ENCODE measurements at regions not wholly inside any gene's neighbourhood (a gene's known extent, or its start where the extent isn't known, plus 50 kb on each side); places are given as distances from the start of the nearest gene placed in this dataset.

GRCh38 chr2:8614646-8615045, 67.2 kb upstream of the ID2 start:
- Histone ChIP-seq H4K5ac (ENCODE audit: insufficient read length, low read depth, low read length) (no peak overlapping the region), H3K4ac (ENCODE audit: low read depth, low read length) (no peak overlapping the region), H3K56ac (ENCODE audit: insufficient read length, low read depth, low read length) (no peak overlapping the region), H3K27ac (ENCODE audit: insufficient read length, low read depth, low read length) (no peak overlapping the region), H2BK15ac (ENCODE audit: low read depth, low read length) (no peak overlapping the region), H3K14ac (ENCODE audit: insufficient read depth, low read length) (no peak overlapping the region), H3K4me1 (ENCODE audit: insufficient read depth, low read length) (no peaks in the 10 kb centered on the region), H4K8ac (replicated peaks; ENCODE audit: insufficient read length, low read depth, low read length) (no peak overlapping the region), H3K9ac (ENCODE audit: extremely low read depth, insufficient read length, low read length) (no peak overlapping the region), H2BK12ac (ENCODE audit: insufficient read length, low read depth, low read length) (no peak overlapping the region), H3K23ac (ENCODE audit: insufficient read length, low read depth, low read length) (no peak overlapping the region), H3K18ac (ENCODE audit: insufficient read length, low read depth, low read length) (no peak overlapping the region), H2BK120ac (ENCODE audit: low read depth, low read length, poor library complexity, severe bottlenecking) (no peak overlapping the region), H3T11ph (ENCODE audit: low read length) (no peak overlapping the region), H2AK5ac (ENCODE audit: insufficient read length, low read length) (no peak overlapping the region), H3K23me2 (ENCODE audit: insufficient read length, low read depth, low read length, poor library complexity, severe bottlenecking) (no peaks in the 10 kb centered on the region), H3K27me3 (ENCODE audit: insufficient read depth, low read length) (no peaks in the 10 kb centered on the region), H4K20me1 (ENCODE audit: control insufficient read depth, insufficient read depth, insufficient read length) (no peaks in the 10 kb centered on the region), H2BK20ac (ENCODE audit: low read depth, low read length, poor library complexity, severe bottlenecking) (no peak overlapping the region), H3K9me3 (ENCODE audit: control insufficient read depth, low read depth, low read length) (no peaks in the 10 kb centered on the region), H2AFZ (ENCODE audit: low read length) (no peak overlapping the region), H3K79me1 (ENCODE audit: insufficient read depth, low read depth, low read length, poor library complexity, severe bottlenecking) (no peaks in the 10 kb centered on the region), H4K91ac (ENCODE audit: insufficient read length, low read depth, low read length) (no peak overlapping the region), H2BK5ac (ENCODE audit: insufficient read length, low read length) (no peak overlapping the region), H3K4me2 (ENCODE audit: insufficient read depth, insufficient read length, low read length) (no peak overlapping the region), H3K79me2 (ENCODE audit: insufficient read depth, low read length) (no peaks in the 10 kb centered on the region)
- WGBS (ENCODE audit: extremely low coverage, insufficient read length, low lambda C conversion rate) = no CpG with 5 or more reads among the region's 4 CpGs
- peaks cover 3 to 8% of the 10 kb centered on the region in 2 experiments; a peak in 4 of 5 replicates for H3K9me3 Mint-ChIP-seq
- H3K27me3 Mint-ChIP-seq (ENCODE audit: low read depth) = peaks cover 11% of the 10 kb centered on the region; the same call in 1 of the 2 replicates
- H3K36me3 Mint-ChIP-seq (ENCODE audit: insufficient read depth in 1 of 3, low read depth in 3 of 3) = peaks cover 0 to 7% (median 3%) of the 10 kb centered on the region in 3 experiments; a peak in 5 of 7 replicates
- H3K4me3 Mint-ChIP-seq = no peak overlapping the region
- H3K4me1 Mint-ChIP-seq = peaks cover 4 to 7% of the 10 kb centered on the region in 2 experiments
- no peak for DNase-seq
- peak overlapping the region in 1 of 3 experiments; percentile 90; a peak in 1 of 7 replicates for H3K27ac Mint-ChIP-seq
- no peak for TF ChIP-seq CTCF (conservative IDR thresholded peaks at IDR 0.05)

Measured in H9 (cell line).